WTC11 (cell line): ENCODE measurements at regions not wholly inside any gene's neighbourhood (a gene's known extent, or its start where the extent isn't known, plus 50 kb on each side); places are given as distances from the start of the nearest gene placed in this dataset.

Source experiments
- ATAC-seq: fragments of 200-7000 bp; cut with Tn5 transposase; 2 replicates; pipeline ENCODE4 v1.10.0; 2021; ENCODE audit warnings: mild to moderate bottlenecking, moderate library complexity
- CTCF ChIA-PET: fragments of 300-600 bp; sonication (Branson Sonifier 250); formaldehyde crosslinking; loops from one replicate; lab custom pipeline; 2021; ENCODE audit warnings: antibody characterized with exemption; lab: Charles Lee
- POLR2A ChIA-PET: fragments of 350-600 bp; sonication (Branson Sonifier 250); formaldehyde crosslinking; loops from one replicate; lab custom pipeline; 2021; ENCODE audit warnings: antibody characterized with exemption; lab: Charles Lee
- DNase-seq: peaks from one replicate; pipeline ENCODE4 v3.0.0; 2021; ENCODE audit warnings: low spot score
- H3K27ac Mint-ChIP-seq: 2 replicates; pipeline ENCODE4 v1.8.0; 2021; ENCODE audit warnings: mixed read lengths
- H3K27me3 Mint-ChIP-seq: 2 replicates; pipeline ENCODE4 v1.8.0; 2021; ENCODE audit warnings: low read depth, mild to moderate bottlenecking, moderate library complexity, mixed read lengths
- H3K36me3 Mint-ChIP-seq: 2 replicates; pipeline ENCODE4 v1.8.0; 2021; ENCODE audit warnings: mixed read lengths
- H3K4me1 Mint-ChIP-seq: 2 replicates; pipeline ENCODE4 v1.8.0; 2022; ENCODE audit warnings: mixed read lengths
- H3K4me3 Mint-ChIP-seq: 2 replicates; pipeline ENCODE4 v1.8.0; 2021; ENCODE audit warnings: mild to moderate bottlenecking, moderate library complexity, mixed read lengths
- H3K9me3 Mint-ChIP-seq: 2 replicates; pipeline ENCODE4 v1.8.0; 2021; ENCODE audit warnings: mixed read lengths
- AFF4 ChIP-seq: sonication (generic); formaldehyde crosslinking; IDR thresholded peaks from 2 replicates; pipeline ENCODE4 v1.8.1; 2023; ENCODE audit warnings: mild to moderate bottlenecking, missing genetic modification reagents, borderline replicate concordance
- FOXP1 ChIP-seq: sonication (generic); formaldehyde crosslinking; IDR thresholded peaks from 2 replicates; pipeline ENCODE4 v1.8.0; 2022; ENCODE audit warnings: missing genetic modification reagents, mild to moderate bottlenecking, moderate library complexity, borderline replicate concordance
- GTF2I ChIP-seq: fragments of 250-450 bp; sonication (Bioruptor Pico); conservative IDR thresholded peaks from 2 replicates; pipeline ENCODE4 v1.4.0; 2021; ENCODE audit warnings: mild to moderate bottlenecking
- MYBL2 ChIP-seq: sonication (generic); formaldehyde crosslinking; IDR thresholded peaks from 2 replicates; pipeline ENCODE4 v1.8.1; 2023; ENCODE audit warnings: mild to moderate bottlenecking, moderate library complexity, missing genetic modification reagents
- RELA ChIP-seq: sonication (generic); formaldehyde crosslinking; IDR thresholded peaks from 2 replicates; pipeline ENCODE4 v1.8.1; 2022; ENCODE audit warnings: missing genetic modification reagents, mild to moderate bottlenecking, borderline replicate concordance
- SMAD4 ChIP-seq: sonication (generic); formaldehyde crosslinking; IDR thresholded peaks from 2 replicates; pipeline ENCODE4 v1.8.0; 2022; ENCODE audit warnings: mild to moderate bottlenecking, missing genetic modification reagents
- SP1 ChIP-seq: sonication (generic); formaldehyde crosslinking; conservative IDR thresholded peaks from 2 replicates; pipeline ENCODE4 v1.8.1; 2022; ENCODE audit warnings: missing genetic modification reagents
- ZNF121 ChIP-seq: sonication (generic); formaldehyde crosslinking; IDR thresholded peaks from 2 replicates; pipeline ENCODE4 v1.8.0; 2023; ENCODE audit warnings: missing genetic modification reagents
- ZNF263 ChIP-seq: sonication (generic); formaldehyde crosslinking; IDR thresholded peaks from 2 replicates; pipeline ENCODE4 v1.8.1; 2022; ENCODE audit warnings: low read depth, mild to moderate bottlenecking, moderate library complexity, missing genetic modification reagents
- ZNF671 ChIP-seq: fragments of 250-450 bp; sonication (Bioruptor Pico); IDR thresholded peaks from 2 replicates; pipeline ENCODE4 v1.8.0; 2021; ENCODE audit warnings: mild to moderate bottlenecking
- TF ChIP-seq, protein P1 (sequence below): fragments of 250-450 bp; sonication (Bioruptor Pico); IDR thresholded peaks from 2 replicates; pipeline ENCODE4 v2.1.2; 2022; ENCODE audit warnings: mild to moderate bottlenecking, moderate library complexity
- TF ChIP-seq, protein P2 (sequence below): fragments of 200-600 bp; IDR thresholded peaks from 2 replicates; pipeline ENCODE4 v1.8.0; 2022; ENCODE audit warnings: antibody characterized with exemption
- TF ChIP-seq, protein P3 (sequence below): sonication (generic); formaldehyde crosslinking; IDR thresholded peaks from 2 replicates; pipeline ENCODE4 v1.8.1; 2023; ENCODE audit warnings: mild to moderate bottlenecking, missing genetic modification reagents, moderate library complexity
- TF ChIP-seq, protein P4 (sequence below): fragments of 250-450 bp; sonication (Bioruptor Pico); IDR thresholded peaks from 2 replicates; pipeline ENCODE4 v1.8.0; 2021; ENCODE audit warnings: mild to moderate bottlenecking
- TF ChIP-seq, protein P5 (sequence below): sonication (generic); formaldehyde crosslinking; IDR thresholded peaks from 2 replicates; pipeline ENCODE4 v1.8.1; 2023; ENCODE audit warnings: mild to moderate bottlenecking, missing genetic modification reagents

DNA sequence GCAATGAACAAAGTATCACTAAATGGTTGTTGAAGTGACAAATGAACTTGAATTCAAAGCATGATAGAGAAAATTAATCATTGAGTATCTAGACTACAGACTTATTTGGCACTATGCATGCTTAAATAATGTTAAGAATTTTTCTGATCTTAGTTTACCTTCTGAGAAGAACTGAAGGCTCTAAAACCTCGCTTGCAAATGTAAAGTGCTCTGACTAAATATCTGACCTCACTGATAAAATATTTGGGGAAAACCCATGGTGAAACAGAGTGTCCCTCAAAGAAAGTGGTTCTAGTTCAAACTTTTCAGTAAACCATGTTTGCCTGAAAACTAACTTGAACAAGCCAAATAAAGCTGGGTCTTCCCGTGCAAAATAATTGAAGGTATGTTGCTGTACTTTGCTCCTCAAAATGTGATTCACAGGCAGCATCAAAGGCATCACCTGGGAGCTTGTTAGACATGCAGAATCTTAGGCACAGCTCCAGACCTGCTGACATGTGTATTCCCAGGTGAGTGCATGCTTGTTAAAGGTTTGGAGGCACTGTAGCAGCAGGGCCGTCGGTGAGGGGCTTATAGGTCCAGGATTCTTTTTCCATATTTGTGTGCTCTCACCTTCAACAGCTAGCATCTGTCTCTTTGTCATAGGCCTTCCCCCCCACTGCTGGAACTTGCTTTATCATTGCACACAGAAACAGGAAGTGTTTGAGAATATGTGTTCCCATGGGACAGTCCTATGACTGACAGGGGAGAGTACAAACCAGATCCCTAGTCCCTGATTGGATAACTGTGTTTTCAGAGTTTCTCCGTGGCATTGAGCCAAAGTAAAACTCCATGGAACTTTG lies 524.2 kb upstream of the LMCD1 start:
- DNase-seq (no peak), ATAC-seq (peak; percentile 24; the same call in 1 of the 2 replicates)
- no peak overlapping the region for H3K4me3 Mint-ChIP-seq
- POLR2A ChIA-PET, result interaction anchor here (0.5 kb wide), 1 partner anchor 200 kb away, joined by 3 read pairs; no protein-coding TSS in a partner anchor
- no peak for TF ChIP-seq FOXP1 (CRISPR knock-in tag)
- no peaks in the 10 kb centered on the region for H3K9me3 Mint-ChIP-seq
- H3K36me3 Mint-ChIP-seq, result no peaks in the 10 kb centered on the region
- no peaks in the 10 kb centered on the region; the same call in 1 of the 2 replicates for H3K27me3 Mint-ChIP-seq
- CTCF ChIA-PET, result no interaction called here
- peaks cover 8% of the 10 kb centered on the region; the same call in 1 of the 2 replicates for H3K4me1 Mint-ChIP-seq
- no peak overlapping the region for H3K27ac Mint-ChIP-seq

- Mint-ChIP-seq H3K27ac (no peak overlapping the region), H3K4me1 (peaks cover 8% of the 10 kb centered on the region; the same call in 1 of the 2 replicates), H3K9me3 (no peaks in the 10 kb centered on the region), H3K4me3 (no peak overlapping the region), H3K27me3 (no peaks in the 10 kb centered on the region; the same call in 1 of the 2 replicates), H3K36me3 (no peaks in the 10 kb centered on the region)
- ChIA-PET CTCF (no interaction called here), POLR2A (no interaction called here)
- ATAC-seq (peak; percentile 73), DNase-seq (no peak)
- TF ChIP-seq SMAD4 (CRISPR knock-in tag), result no peak
- TF ChIP-seq, protein P1, sequence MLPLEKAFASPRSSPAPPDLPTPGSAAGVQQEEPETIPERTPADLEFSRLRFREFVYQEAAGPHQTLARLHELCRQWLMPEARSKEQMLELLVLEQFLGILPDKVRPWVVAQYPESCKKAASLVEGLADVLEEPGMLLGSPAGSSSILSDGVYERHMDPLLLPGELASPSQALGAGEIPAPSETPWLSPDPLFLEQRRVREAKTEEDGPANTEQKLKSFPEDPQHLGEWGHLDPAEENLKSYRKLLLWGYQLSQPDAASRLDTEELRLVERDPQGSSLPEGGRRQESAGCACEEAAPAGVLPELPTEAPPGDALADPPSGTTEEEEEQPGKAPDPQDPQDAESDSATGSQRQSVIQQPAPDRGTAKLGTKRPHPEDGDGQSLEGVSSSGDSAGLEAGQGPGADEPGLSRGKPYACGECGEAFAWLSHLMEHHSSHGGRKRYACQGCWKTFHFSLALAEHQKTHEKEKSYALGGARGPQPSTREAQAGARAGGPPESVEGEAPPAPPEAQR, result no peak
- TF ChIP-seq SP1 (CRISPR knock-in tag), result no peak
- no peak for TF ChIP-seq GTF2I (CRISPR knock-in tag)
- TF ChIP-seq ZNF671 (CRISPR knock-in tag), result no peak
- no peak for TF ChIP-seq RELA (CRISPR knock-in tag)
- TF ChIP-seq, protein P2, sequence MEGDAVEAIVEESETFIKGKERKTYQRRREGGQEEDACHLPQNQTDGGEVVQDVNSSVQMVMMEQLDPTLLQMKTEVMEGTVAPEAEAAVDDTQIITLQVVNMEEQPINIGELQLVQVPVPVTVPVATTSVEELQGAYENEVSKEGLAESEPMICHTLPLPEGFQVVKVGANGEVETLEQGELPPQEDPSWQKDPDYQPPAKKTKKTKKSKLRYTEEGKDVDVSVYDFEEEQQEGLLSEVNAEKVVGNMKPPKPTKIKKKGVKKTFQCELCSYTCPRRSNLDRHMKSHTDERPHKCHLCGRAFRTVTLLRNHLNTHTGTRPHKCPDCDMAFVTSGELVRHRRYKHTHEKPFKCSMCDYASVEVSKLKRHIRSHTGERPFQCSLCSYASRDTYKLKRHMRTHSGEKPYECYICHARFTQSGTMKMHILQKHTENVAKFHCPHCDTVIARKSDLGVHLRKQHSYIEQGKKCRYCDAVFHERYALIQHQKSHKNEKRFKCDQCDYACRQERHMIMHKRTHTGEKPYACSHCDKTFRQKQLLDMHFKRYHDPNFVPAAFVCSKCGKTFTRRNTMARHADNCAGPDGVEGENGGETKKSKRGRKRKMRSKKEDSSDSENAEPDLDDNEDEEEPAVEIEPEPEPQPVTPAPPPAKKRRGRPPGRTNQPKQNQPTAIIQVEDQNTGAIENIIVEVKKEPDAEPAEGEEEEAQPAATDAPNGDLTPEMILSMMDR, result no peak
- TF ChIP-seq, protein P3, sequence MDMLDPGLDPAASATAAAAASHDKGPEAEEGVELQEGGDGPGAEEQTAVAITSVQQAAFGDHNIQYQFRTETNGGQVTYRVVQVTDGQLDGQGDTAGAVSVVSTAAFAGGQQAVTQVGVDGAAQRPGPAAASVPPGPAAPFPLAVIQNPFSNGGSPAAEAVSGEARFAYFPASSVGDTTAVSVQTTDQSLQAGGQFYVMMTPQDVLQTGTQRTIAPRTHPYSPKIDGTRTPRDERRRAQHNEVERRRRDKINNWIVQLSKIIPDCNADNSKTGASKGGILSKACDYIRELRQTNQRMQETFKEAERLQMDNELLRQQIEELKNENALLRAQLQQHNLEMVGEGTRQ (CRISPR knock-in tag), result no peak
- no peak for TF ChIP-seq AFF4 (CRISPR knock-in tag)
Observed at GRCh38 chr3:7978087-7978422, 523.6 kb upstream of the LMCD1 start.

- Mint-ChIP-seq H3K9me3 (peaks cover 5% of the 10 kb centered on the region; the same call in 1 of the 2 replicates), H3K36me3 (no peaks in the 10 kb centered on the region), H3K27me3 (no peaks in the 10 kb centered on the region; the same call in 1 of the 2 replicates), H3K4me3 (no peak overlapping the region), H3K27ac (no peak overlapping the region), H3K4me1 (peaks cover 17% of the 10 kb centered on the region; the same call in 1 of the 2 replicates)
- DNase-seq (no peak), ATAC-seq (no peak)
- ChIA-PET POLR2A (no interaction called here), CTCF (no interaction called here)
- TF ChIP-seq, protein P4, sequence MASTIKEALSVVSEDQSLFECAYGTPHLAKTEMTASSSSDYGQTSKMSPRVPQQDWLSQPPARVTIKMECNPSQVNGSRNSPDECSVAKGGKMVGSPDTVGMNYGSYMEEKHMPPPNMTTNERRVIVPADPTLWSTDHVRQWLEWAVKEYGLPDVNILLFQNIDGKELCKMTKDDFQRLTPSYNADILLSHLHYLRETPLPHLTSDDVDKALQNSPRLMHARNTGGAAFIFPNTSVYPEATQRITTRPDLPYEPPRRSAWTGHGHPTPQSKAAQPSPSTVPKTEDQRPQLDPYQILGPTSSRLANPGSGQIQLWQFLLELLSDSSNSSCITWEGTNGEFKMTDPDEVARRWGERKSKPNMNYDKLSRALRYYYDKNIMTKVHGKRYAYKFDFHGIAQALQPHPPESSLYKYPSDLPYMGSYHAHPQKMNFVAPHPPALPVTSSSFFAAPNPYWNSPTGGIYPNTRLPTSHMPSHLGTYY (CRISPR knock-in tag), result no peak
- TF ChIP-seq MYBL2 (CRISPR knock-in tag), result no peak
- TF ChIP-seq ZNF263 (CRISPR knock-in tag), result no peak
- TF ChIP-seq ZNF121 (CRISPR knock-in tag), result no peak
- TF ChIP-seq, protein P2, result no peak
- TF ChIP-seq, protein P5, sequence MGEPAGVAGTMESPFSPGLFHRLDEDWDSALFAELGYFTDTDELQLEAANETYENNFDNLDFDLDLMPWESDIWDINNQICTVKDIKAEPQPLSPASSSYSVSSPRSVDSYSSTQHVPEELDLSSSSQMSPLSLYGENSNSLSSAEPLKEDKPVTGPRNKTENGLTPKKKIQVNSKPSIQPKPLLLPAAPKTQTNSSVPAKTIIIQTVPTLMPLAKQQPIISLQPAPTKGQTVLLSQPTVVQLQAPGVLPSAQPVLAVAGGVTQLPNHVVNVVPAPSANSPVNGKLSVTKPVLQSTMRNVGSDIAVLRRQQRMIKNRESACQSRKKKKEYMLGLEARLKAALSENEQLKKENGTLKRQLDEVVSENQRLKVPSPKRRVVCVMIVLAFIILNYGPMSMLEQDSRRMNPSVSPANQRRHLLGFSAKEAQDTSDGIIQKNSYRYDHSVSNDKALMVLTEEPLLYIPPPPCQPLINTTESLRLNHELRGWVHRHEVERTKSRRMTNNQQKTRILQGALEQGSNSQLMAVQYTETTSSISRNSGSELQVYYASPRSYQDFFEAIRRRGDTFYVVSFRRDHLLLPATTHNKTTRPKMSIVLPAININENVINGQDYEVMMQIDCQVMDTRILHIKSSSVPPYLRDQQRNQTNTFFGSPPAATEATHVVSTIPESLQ, result no peak
Observed at GRCh38 chr3:7982126-7982525, 519.5 kb upstream of the LMCD1 start.
